H9 (cell line): ENCODE measurements at regions not wholly inside any gene's neighbourhood (a gene's known extent, or its start where the extent isn't known, plus 50 kb on each side); places are given as distances from the start of the nearest gene placed in this dataset.

Experiments used
- DNase-seq: peaks from one replicate; pipeline ENCODE4 v3.0.0-alpha.2; 2017
- H2AFZ ChIP-seq: one replicate; pipeline ENCODE4 v1.6.1; 2013; ENCODE audit warnings: mild to moderate bottlenecking, low read length, control low read depth, moderate library complexity
- H2AK5ac ChIP-seq: 2 replicates; pipeline ENCODE4 v1.6.1; 2013; ENCODE audit warnings: low read length, control low read depth, mixed read lengths; ENCODE audit not compliant: insufficient read length
- H2BK120ac ChIP-seq: one replicate; pipeline ENCODE4 v1.6.1; 2013; ENCODE audit warnings: low read depth, mild to moderate bottlenecking, low read length, control low read depth, inconsistent platforms; ENCODE audit not compliant: poor library complexity, severe bottlenecking
- H2BK12ac ChIP-seq: 2 replicates; pipeline ENCODE4 v1.6.1; 2013; ENCODE audit warnings: low read length, control low read depth, mixed read lengths, low read depth; ENCODE audit not compliant: insufficient read length
- H2BK15ac ChIP-seq: 2 replicates; pipeline ENCODE4 v1.6.1; 2013; ENCODE audit warnings: low read depth, low read length, control low read depth
- H2BK20ac ChIP-seq: one replicate; pipeline ENCODE4 v1.6.1; 2013; ENCODE audit warnings: low read depth, mild to moderate bottlenecking, low read length, control low read depth, inconsistent platforms; ENCODE audit not compliant: poor library complexity, severe bottlenecking
- H2BK5ac ChIP-seq: 2 replicates; pipeline ENCODE4 v1.6.1; 2013; ENCODE audit warnings: low read length, control low read depth, mixed read lengths; ENCODE audit not compliant: insufficient read length
- H3K14ac ChIP-seq: 2 replicates; pipeline ENCODE4 v1.6.1; 2013; ENCODE audit warnings: low read length, control low read depth; ENCODE audit not compliant: insufficient read depth
- H3K18ac ChIP-seq: 2 replicates; pipeline ENCODE4 v1.6.1; 2013; ENCODE audit warnings: low read depth, mild to moderate bottlenecking, mixed read lengths, low read length, control low read depth; ENCODE audit not compliant: insufficient read length
- H3K23ac ChIP-seq: 2 replicates; pipeline ENCODE4 v1.6.1; 2013; ENCODE audit warnings: low read length, control low read depth, mixed read lengths, low read depth; ENCODE audit not compliant: insufficient read length
- H3K23me2 ChIP-seq: 2 replicates; pipeline ENCODE4 v1.6.1; 2013; ENCODE audit warnings: low read depth, mild to moderate bottlenecking, mixed read lengths, low read length, control low read depth; ENCODE audit not compliant: insufficient read length, poor library complexity, severe bottlenecking
- H3K27ac ChIP-seq: 2 replicates; pipeline ENCODE4 v1.5.1; 2013; ENCODE audit warnings: low read length, control low read depth, mixed read lengths, low read depth; ENCODE audit not compliant: insufficient read length
- H3K27me3 ChIP-seq: 2 replicates; pipeline ENCODE4 v1.6.1; 2013; ENCODE audit warnings: low read length, control low read depth, inconsistent platforms; ENCODE audit not compliant: insufficient read depth
- H3K4ac ChIP-seq: 2 replicates; pipeline ENCODE4 v1.6.1; 2013; ENCODE audit warnings: low read depth, mild to moderate bottlenecking, control low read depth, inconsistent platforms, low read length, moderate library complexity
- H3K4me1 ChIP-seq: 2 replicates; pipeline ENCODE4 v1.6.1; 2013; ENCODE audit warnings: low read length, control low read depth, inconsistent platforms; ENCODE audit not compliant: insufficient read depth
- H3K4me2 ChIP-seq: 2 replicates; pipeline ENCODE4 v1.6.1; 2013; ENCODE audit warnings: low read length, control low read depth, mixed read lengths; ENCODE audit not compliant: insufficient read length, insufficient read depth
- H3K56ac ChIP-seq: 2 replicates; pipeline ENCODE4 v1.6.1; 2013; ENCODE audit warnings: low read depth, mild to moderate bottlenecking, mixed read lengths, low read length, control low read depth; ENCODE audit not compliant: insufficient read length
- H3K79me1 ChIP-seq: 2 replicates; pipeline ENCODE4 v1.6.1; 2013; ENCODE audit warnings: low read depth, mild to moderate bottlenecking, moderate library complexity, low read length, control low read depth, inconsistent platforms; ENCODE audit not compliant: insufficient read depth, poor library complexity, severe bottlenecking
- H3K79me2 ChIP-seq: 2 replicates; pipeline ENCODE4 v1.6.1; 2013; ENCODE audit warnings: low read length, control low read depth, inconsistent platforms; ENCODE audit not compliant: insufficient read depth
- H3K9ac ChIP-seq: 2 replicates; pipeline ENCODE4 v1.6.1; 2013; ENCODE audit warnings: low read length, control low read depth, mixed read lengths; ENCODE audit not compliant: insufficient read length; ENCODE audit errors: extremely low read depth
- H3K9me3 ChIP-seq: one replicate; pipeline ENCODE4 v1.6.1; 2013; ENCODE audit warnings: low read depth, low read length, inconsistent platforms; ENCODE audit not compliant: control insufficient read depth
- H3T11ph ChIP-seq: one replicate; pipeline ENCODE4 v1.6.1; 2013; ENCODE audit warnings: mild to moderate bottlenecking, low read length, control low read depth, inconsistent platforms
- H4K20me1 ChIP-seq: one replicate; pipeline ENCODE4 v1.6.1; 2013; ENCODE audit not compliant: control insufficient read depth, insufficient read length, insufficient read depth
- H4K5ac ChIP-seq: 2 replicates; pipeline ENCODE4 v1.6.1; 2013; ENCODE audit warnings: low read depth, mild to moderate bottlenecking, mixed read lengths, low read length, control low read depth; ENCODE audit not compliant: insufficient read length
- H4K8ac ChIP-seq: replicated peaks from 2 replicates; pipeline ENCODE4 v1.6.1; 2013; ENCODE audit warnings: low read length, control low read depth, mixed read lengths, low read depth; ENCODE audit not compliant: insufficient read length
- H4K91ac ChIP-seq: 2 replicates; pipeline ENCODE4 v1.6.1; 2013; ENCODE audit warnings: low read depth, mild to moderate bottlenecking, moderate library complexity, mixed read lengths, low read length, control low read depth; ENCODE audit not compliant: insufficient read length
- H3K27ac Mint-ChIP-seq, 3 experiments: 2 replicates in 2 of 3; 3 replicates in 1 of 3; pipeline ENCODE4 v1.8.0; 2020 to 2021; ENCODE audit warnings: mixed read lengths in 3 of 3, mild to moderate bottlenecking in 1 of 3, moderate library complexity in 1 of 3
- H3K27me3 Mint-ChIP-seq: 2 replicates; pipeline ENCODE4 v1.8.0; 2021; ENCODE audit warnings: low read depth, mild to moderate bottlenecking, moderate library complexity, mixed read lengths
- H3K36me3 Mint-ChIP-seq, 3 experiments: 2 replicates in 2 of 3; 3 replicates in 1 of 3; pipeline ENCODE4 v1.8.0; 2020 to 2021; ENCODE audit warnings: low read depth in 3 of 3, mixed read lengths in 3 of 3; ENCODE audit not compliant: insufficient read depth in 1 of 3
- H3K4me1 Mint-ChIP-seq, 2 experiments: 2 replicates each; pipeline ENCODE4 v1.8.0; 2020; ENCODE audit warnings: mixed read lengths in 2 of 2
- H3K4me3 Mint-ChIP-seq, 2 experiments: 2 replicates in 1 of 2; 3 replicates in 1 of 2; pipeline ENCODE4 v1.8.0; 2020 to 2021; ENCODE audit warnings: mild to moderate bottlenecking in 2 of 2, mixed read lengths in 2 of 2, moderate library complexity in 1 of 2
- H3K9me3 Mint-ChIP-seq, 2 experiments: 2 replicates in 1 of 2; 3 replicates in 1 of 2; pipeline ENCODE4 v1.8.0; 2020; ENCODE audit warnings: mild to moderate bottlenecking in 2 of 2, mixed read lengths in 2 of 2, moderate library complexity in 1 of 2
- CTCF ChIP-seq: fragments of 200-600 bp; sonication (generic); conservative IDR thresholded peaks from 3 replicates; pipeline ENCODE4 v1.8.0; 2021; ENCODE audit warnings: antibody characterized with exemption, mild to moderate bottlenecking
- WGBS: extraction: QIAGEN DNeasy Blood & Tissue Kit; methylation state at CpG from one replicate; pipeline ENCODE4 v1.1.7; 2013; ENCODE audit warnings: missing lambda C conversion rate, low lambda C conversion rate, mixed read lengths; ENCODE audit not compliant: insufficient read length; ENCODE audit errors: extremely low coverage; 5-methylcytosine and 5-hydroxymethylcytosine counted together

- Mint-ChIP-seq H3K36me3 (no peaks in the 10 kb centered on the region), H3K4me1 (no peaks in the 10 kb centered on the region), H3K4me3 (no peak overlapping the region), H3K9me3 (no peaks in the 10 kb centered on the region), H3K27me3 (no peaks in the 10 kb centered on the region; the same call in 1 of the 2 replicates), H3K27ac (no peak overlapping the region)
- H3K27ac ChIP-seq = no peak overlapping the region
- no peak overlapping the region for H2AK5ac ChIP-seq
- H4K91ac ChIP-seq = no peak overlapping the region
- no peak overlapping the region for H3K18ac ChIP-seq
- H3K27me3 ChIP-seq = no peaks in the 10 kb centered on the region
- no peak overlapping the region for H3T11ph ChIP-seq
- H2BK12ac ChIP-seq = no peak overlapping the region
- no peak overlapping the region for H3K4ac ChIP-seq
- H3K14ac ChIP-seq = no peak overlapping the region
- no peak overlapping the region for H3K23ac ChIP-seq
- no peak overlapping the region for H3K56ac ChIP-seq
- H2BK5ac ChIP-seq = no peak overlapping the region
- H2AFZ ChIP-seq = no peak overlapping the region
- H2BK20ac ChIP-seq = no peak overlapping the region
- H3K4me1 ChIP-seq = no peaks in the 10 kb centered on the region
- no peaks in the 10 kb centered on the region for H3K79me2 ChIP-seq
- no peak overlapping the region for H4K5ac ChIP-seq
- DNase-seq = no peak
- H4K8ac ChIP-seq = no peak overlapping the region
- no peaks in the 10 kb centered on the region for H3K79me1 ChIP-seq
- H3K9ac ChIP-seq = no peak overlapping the region
- TF ChIP-seq CTCF = no peak
- no peak overlapping the region for H3K4me2 ChIP-seq
- no peak overlapping the region for H2BK15ac ChIP-seq
- no peak overlapping the region for H2BK120ac ChIP-seq
- H3K9me3 ChIP-seq = no peaks in the 10 kb centered on the region
- no peaks in the 10 kb centered on the region for H4K20me1 ChIP-seq
- WGBS = no CpG with 5 or more reads among the region's 4 CpGs
- no peaks in the 10 kb centered on the region for H3K23me2 ChIP-seq
Measured at GRCh38 chr3:107315141-107315540, 62.1 kb upstream of the CCDC54 start.
